GM19438 (cell line): ENCODE measurements at regions not wholly inside any gene's neighbourhood (a gene's known extent, or its start where the extent isn't known, plus 50 kb on each side); places are given as distances from the start of the nearest gene placed in this dataset.

Experiments used
- ATAC-seq: cut with Tn5 transposase; IDR thresholded peaks from one replicate; pipeline ENCODE4 v1.9.1; 2021; ENCODE audit warnings: low read depth; ENCODE audit not compliant: unreplicated experiment

DNA sequence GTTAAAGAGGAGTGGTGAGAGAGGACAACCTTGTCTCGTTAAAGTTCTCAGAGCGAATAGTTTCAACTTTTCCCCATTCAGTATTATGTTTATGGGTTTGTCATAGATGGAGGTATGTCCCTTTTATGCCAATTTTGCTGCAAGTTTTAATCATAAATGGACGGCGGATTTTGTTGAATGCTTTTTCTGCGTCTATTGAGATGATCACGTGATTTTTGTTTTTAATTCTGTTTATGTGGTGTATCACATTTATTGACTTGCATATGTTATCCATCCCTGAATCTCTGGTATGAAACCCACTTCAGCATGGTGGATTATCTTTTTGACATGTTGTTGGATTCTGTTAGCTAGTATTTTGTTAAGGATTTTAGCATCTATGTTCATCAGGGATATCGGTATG, 1123.8 kb upstream of the KLHL29 start:
- no peak for ATAC-seq

DNA sequence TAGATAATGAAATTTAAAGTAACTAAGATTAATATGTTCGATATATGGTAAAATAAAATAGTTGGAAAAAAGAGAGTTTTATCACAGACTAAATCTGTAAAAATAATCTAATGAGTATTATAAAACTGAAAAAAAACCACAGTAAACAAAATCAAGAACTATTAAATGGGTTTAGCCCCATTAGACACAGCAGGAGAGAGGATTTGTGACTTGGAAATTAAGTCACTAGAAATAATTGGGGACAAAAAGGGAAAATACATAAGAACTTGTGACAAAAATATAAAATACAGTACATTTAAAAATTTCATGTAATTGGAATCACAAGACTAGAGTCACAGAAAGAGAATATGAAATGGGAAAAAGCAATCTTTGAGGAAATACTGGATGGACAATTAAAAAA, 1114.6 kb upstream of the KLHL29 start:
- no peak for ATAC-seq

- ATAC-seq: no peak
Measured at GRCh38 chr2:22273853-22274252, 1111.1 kb upstream of the KLHL29 start.

DNA sequence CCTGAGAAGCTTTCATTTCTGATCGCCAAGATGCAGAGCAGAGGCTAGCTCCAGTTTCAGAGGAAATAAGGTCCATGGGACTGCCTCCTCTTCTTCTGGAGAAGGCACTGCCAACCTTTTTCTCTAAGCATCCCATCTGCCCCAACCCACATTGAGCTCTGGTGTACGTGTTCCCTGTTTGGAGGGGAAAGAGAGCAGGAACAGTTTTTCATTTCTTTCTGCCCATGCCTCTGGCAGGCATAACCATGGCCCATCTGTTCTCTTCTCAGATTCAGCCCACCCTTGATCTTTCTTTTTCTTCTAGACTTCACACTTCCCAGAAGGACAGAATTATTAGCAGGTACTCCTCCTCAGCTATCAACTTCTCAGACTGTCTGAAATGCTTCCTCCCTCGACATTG, 1110.3 kb upstream of the KLHL29 start:
- no peak for ATAC-seq

DNA sequence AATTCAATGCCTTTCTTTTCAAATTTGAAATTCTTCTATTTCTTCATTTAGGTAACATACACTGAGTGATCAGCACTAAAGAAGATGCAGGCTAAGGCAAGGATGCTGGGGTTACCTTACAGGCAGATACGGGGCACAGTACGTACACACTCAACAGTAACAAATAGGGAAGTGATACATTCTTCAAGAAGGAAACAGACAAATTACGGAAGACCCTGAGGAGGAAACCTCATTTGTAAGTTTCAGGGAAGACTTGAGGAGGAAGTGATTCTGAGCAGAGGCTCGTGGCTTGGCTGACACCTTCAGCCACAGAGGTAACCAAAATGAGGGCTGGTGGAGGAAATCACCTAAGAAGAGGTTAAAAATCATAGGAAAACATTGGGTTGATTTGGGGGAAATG, 1108.3 kb upstream of the KLHL29 start:
- ATAC-seq: no peak

DNA sequence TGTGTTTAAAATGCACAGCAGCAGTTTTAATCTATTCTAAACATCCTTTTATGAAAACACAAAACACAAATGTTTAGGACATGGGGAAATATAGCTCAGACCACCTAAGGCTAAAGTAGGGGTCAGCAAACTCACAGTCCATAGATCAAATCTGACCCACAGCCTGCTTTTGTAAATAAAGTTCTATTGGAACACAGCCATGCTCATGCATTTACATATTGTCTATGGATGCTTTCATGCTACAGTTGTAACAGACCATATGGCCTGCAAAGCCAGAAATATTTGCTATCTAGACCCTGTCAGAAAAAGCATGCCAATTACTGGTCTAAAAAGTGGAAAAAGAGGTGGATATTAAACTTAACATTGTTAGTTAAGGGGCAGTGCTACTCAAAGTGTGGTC, 1105.4 kb upstream of the KLHL29 start:
- no peak for ATAC-seq

DNA sequence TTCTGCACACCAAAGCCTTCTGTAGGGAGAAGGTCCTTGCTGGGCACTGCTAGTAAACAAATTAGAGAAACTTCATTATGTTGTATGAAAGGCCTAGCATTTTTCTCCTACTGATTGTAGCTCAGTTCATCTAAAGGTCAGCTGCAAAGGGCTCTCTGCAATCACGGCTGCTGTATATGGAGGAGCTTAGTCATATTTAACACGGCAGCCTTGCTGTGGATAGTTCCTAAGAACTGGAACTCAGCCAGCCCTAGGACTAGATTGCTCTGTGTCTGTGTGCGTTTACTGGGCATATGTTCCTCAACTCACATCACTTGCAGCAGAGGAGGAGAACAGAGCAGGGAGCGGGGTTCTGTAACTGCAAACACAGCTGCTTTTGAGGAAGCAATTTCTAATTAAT, 1103.9 kb upstream of the KLHL29 start:
- no peak for ATAC-seq

DNA sequence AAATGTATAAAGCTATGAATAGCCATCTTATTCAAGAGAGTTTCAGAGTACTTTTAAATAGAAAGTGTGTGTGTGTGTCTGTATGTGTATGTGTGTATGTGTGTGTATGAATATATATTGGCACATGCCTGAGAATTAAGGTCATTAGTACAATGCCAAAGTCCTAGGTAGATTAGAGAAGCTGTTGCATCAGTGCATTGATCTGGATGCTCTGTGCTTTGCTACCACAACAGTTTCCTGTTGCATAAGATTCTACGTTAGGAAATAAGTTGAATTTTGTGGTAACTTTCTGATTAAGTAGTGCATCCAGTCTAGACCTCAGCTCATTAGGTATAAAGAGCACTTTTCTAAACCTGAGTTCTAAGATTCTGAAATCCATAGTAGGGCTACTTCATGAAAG, 1102.8 kb upstream of the KLHL29 start:
- ATAC-seq: no peak

DNA sequence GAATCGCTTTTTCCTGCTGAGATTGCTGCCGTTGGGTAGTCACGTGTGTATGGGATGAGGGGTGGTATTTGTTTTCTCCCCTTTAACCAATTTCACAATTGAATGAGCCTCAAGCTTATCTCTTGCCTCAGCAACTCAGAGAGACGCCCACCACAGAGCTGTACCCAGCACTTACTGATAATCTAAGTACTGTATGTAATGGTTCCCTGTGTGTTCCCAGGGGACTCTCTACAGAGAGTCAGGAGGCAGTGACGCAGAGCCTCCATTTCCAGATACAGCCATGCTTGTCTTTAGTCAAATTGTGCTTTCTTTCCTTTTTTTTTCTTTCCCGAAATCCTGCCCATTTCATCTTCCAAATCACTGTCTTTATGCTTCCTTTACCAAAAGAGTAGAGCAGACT, 1102.1 kb upstream of the KLHL29 start:
- ATAC-seq: no peak

- ATAC-seq: no peak
Measured at GRCh38 chr2:22283436-22283835, 1101.5 kb upstream of the KLHL29 start.

DNA sequence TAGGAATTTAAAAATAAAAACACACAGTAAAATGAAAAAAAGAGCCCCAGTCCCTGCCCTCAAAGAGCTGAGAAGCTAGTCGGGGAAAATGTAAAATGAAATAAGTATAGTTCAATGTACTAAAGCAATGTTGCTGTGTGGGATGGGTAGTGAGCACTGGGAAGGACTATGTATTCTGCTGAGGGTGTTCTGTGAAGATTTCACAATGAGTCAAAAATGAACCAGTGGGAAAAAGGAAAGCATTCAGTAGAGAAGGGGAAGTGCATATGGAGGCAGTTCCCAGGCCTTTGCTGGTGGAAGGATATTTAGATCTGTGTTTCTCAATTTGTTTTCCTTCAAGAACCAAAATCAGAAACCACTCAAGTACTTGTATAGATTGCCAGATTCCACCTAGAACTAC, 1094.7 kb upstream of the KLHL29 start:
- no peak for ATAC-seq

GRCh38 chr2:22290909-22291473, 1094.0 kb upstream of the KLHL29 start:
- ATAC-seq: no peak

GRCh38 chr2:22301228-22301627, 1083.8 kb upstream of the KLHL29 start:
- no peak for ATAC-seq

DNA sequence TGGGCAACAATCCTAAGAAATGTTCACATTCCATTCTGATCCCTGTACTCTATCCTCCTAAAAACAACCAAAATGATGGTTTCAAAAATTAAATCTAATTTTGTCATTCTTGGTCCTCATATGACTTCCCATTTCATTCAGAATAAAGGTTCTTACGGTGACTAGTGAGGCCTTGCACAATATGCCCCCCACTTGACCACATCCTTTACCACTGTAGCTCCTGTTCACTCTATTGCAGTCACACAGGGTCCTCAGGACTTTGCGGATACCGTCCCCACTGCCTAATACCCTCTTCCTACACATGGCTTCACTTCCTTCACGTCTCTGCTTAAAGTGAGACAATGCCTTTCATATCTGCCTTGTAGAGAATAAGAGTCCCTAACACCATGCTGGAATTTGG, 1058.7 kb upstream of the KLHL29 start:
- no peak for ATAC-seq

- ATAC-seq: no peak
Measured at GRCh38 chr2:22329211-22330154, 1055.5 kb upstream of the KLHL29 start.

- ATAC-seq: no peak
Measured at GRCh38 chr2:22336414-22336813, 1048.6 kb upstream of the KLHL29 start.

DNA sequence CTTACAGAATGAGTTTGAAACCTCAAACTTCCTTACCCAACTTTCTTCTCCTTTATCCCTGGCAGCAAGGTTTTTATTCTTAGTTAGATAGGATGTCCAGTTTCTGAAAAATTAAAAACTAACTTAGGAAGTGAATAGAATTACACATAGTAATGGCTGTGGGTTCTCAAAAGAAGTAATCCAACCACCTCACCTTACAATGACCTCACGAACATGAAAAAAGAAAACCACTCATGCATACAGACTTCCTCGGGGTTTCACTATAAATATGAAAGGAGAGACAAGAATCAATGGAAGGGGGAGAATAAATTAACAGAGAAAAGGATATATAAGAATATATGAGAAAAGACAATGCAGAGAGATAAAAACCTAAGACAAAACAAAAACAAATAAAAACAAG, 1044.3 kb upstream of the KLHL29 start:
- ATAC-seq: no peak

GRCh38 chr2:22347306-22347705, 1037.7 kb upstream of the KLHL29 start:
- no peak for ATAC-seq

DNA sequence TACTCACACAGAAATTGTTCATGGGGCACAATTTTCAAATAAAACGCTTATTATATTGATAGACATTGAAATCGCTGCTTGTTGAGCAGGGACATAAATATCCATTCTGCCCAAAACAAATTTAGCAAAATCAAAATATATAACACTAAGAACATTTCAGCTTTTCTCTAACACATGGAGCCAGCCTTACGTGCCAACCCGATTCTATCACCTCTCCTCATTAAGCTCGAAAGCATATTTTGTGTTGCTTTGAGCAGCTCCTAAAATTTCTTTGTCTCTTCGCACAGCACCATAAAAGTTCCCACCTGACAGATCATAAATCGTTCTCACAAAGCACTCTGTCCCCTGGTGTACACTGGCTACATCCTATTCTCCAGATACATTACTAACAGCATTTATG, 1034.4 kb upstream of the KLHL29 start:
- no peak for ATAC-seq

DNA sequence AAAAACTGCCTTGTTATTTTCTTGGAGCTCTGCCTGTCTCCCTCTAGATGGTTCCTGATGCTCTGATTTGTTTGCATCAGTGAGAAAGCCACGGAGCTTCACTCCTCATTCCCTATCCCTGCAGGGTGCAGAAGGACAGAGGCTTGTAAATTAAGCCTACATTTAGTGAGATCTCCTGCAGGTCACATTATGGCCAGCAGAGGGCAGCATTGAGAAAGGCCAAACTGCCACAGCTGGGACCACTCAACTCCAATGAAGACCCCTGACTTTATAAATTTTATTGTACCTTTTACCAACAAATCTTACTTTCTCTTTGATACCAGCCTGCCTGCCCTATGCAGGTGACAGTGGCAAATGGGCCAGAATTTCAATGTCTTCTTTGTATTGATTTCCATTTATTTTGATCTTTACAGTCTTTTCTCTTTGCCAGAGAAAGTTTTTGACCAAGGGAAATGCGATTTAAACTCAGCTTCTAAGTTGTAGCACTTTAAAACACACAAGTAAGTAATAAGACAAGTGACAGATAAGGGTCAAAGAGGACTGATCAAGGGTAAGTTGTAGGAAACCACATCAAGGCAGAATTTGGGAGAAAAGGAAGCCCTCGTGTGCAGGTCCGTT, 1029.1 kb upstream of the KLHL29 start:
- ATAC-seq: peak; percentile 66

GRCh38 chr2:22359071-22359672, 1025.8 kb upstream of the KLHL29 start:
- ATAC-seq: no peak
